LoVo (cell line): ENCODE measurements at regions not wholly inside any gene's neighbourhood (a gene's known extent, or its start where the extent isn't known, plus 50 kb on each side); places are given as distances from the start of the nearest gene placed in this dataset.
"Not testable (repeated sequence)": the region's sequence is repeated elsewhere in the genome, so short reads cannot be mapped to it uniquely, and the experiment has no call there.

Experiments
- DNase-seq: peaks from one replicate; pipeline ENCODE4 v3.0.0-alpha.2; 2016; ENCODE audit warnings: low spot score

DNA sequence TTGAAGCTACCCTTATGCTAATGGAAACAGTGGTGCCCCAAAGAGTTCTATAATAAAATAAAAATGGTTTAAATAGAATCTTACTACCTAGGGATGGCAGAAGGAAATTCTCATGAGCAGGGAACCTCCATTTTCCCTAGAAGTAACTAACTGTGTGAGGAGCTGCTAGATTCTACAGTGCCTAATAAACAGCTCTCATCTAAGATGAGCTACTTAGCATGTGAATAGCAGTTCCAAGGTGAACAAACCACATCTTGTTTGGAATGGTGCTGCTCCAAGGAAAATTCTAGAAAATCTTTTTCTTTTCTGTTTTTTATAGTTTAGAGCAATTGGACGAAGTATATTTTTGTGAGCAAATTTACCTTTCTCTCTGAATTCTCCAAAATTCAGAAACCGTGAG lies 1015.3 kb upstream of the NOVA1 start:
- DNase-seq: no peak

DNA sequence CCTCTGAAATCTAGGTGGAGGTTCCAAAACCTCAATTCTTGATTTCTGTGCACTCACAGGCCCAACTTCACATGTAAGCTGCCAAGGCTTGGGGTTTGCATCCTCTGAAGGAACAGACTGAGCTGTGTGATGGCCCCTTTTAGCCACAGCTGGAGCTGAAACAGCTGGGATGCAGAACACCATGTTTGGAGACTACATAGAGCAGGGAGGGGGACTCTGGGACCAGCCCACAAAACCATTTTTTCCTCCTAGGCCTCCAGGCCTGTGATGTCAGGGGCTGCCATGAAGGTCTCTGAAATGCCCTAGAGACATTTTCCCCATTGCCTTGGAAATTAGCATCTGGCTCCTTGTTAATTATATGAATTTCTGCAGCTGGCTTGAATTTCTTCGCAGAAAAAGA lies 1025.9 kb upstream of the NOVA1 start:
- no peak for DNase-seq

DNA sequence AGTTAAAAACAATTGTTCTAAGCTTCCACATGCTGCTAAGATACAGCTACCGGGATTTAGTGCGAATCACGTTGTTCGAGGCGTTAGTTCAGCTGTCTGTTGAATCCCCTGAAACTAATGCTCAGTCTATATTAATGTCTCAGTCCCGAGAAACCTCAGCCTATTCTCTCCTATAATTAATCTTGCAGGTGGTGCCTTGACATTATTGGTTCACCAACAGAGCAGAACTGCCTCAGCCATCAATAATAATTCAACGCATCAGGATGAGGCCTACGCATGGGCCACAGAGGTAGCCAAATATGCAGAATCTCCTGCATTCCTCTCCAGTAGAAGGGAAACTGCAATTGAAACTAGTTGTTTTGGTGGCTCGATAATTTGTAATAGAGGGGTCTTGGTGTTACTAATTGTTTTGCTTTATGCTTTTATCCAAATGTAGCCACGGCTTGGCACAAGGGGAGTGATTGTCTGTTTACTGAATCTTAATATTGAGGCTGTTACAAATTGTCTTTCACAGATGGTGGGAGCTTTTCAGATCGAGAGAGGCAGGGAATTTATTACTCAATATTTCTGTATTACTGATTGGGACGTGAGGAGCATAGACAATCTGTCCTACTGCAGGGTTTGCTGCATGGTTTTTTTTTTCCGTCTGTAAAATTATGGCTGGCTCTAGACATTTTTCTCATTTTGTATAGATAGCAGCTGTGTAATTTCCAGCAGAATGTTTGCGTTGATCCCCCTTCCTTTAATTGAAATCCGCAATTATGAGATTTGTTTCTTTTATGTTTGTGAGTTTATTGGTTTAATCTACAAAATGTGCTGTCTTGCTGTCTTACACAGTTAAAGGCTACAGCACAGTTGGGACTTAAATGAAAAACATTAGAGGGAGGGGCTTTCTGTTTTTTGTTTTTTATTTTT lies 1036.5 kb upstream of the NOVA1 start:
- DNase-seq: no peak

- not testable (repeated sequence) for DNase-seq
Observed at GRCh38 chr14:27640688-27641087, 1042.9 kb upstream of the NOVA1 start.

- DNase-seq: no peak
Observed at GRCh38 chr14:27642251-27642866, 1044.5 kb upstream of the NOVA1 start.

DNA sequence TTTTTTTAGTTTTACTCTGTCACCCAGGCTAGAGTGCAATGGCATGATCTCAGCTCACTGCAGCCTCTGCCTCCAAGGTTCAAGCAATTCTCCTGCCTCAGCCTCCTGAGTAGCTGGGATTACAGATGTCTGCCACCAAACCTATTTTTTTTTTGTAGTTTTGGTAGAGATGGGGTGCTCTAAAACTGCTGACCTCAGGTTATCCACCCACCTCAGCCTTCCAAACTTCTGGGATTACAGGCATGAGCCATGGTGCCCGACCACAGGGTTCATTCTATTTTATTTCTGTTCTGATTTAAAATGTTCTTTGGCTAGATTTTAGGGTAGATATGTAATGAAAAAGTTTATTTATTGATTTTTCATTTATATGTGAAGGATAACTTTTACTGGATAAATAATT lies 1062.8 kb upstream of the NOVA1 start:
- DNase-seq: no peak

- DNase-seq: no peak
Observed at GRCh38 chr14:27668531-27668930, 1070.7 kb upstream of the NOVA1 start.

DNA sequence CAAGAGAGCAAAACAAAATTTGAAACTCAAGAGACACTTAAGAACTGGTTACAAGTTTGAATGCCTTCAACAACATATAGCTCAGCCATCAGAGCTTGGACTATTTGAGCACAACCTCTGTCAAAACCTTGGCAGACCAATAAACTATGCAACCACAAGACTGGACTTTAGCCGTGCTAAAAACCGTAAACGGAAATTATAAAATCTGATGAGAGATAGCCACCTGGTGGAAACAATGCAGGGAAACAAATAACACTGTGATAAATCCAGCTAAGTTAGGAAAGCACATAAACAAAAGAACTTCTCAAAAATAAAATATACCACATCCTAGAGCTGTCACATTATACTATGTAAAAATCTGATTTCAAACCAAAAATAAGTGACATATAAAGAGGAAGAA lies 1074.2 kb upstream of the NOVA1 start:
- no peak for DNase-seq

DNA sequence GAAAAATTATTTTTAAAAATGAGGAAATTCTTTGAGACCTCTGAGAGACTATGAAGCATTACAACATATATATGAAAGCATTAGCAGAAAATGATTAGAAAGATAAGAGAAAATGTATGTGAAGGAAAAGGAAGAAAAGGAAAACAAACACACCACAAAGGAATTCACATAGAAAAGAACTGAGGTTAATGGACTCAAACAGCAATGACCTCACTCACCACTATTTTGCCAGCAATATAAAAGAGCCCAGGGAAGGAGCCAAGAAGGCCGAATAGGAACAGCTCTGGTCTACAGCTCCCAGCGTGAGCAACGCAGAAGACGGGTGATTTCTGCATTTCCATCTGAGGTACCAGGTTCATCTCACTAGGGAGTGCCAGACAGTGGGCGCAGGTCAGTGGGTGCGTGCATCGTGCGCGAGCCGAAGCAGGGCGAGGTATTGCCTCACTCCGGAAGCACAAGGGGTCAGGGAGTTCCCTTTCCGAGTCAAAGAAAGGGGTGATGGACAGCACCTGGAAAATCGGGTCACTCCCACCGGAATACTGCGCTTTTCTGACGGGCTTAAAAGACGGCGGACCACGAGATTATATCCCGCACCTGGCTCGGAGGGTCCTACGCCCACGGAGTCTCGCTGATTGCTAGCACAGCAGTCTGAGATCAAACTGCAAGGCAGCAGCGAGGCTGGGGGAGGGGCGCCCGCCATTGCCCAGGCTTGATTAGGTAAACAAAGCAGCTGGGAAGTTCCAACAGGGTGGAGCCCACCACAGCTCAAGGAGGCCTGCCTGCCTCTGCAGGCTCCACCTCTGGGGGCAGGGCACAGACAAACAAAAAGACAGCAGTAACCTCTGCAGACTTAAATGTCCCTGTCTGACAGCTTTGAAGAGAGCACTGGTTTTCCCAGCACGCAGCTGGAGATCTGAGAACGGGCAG lies 1075.2 kb upstream of the NOVA1 start:
- not testable (repeated sequence) for DNase-seq

DNA sequence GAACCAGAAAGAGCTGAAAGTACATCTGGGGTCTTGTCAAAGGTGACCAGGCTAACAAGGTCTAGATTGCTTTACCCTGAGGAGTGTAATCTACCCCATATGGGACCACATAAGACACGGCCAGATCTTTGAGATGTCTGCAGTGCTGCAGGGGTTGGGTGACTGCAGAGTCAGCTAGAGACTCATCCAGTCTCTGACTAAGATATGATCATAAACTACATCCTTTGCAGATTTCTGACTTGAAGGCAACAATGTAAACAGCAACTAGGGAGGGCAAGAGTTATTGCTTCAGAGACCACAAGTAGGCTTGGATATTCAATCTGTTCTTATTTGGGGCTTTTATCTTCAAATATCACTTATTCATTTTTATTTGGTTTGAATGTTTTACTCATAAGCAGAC lies 1080.5 kb upstream of the FOXG1 start:
- DNase-seq: no peak

DNA sequence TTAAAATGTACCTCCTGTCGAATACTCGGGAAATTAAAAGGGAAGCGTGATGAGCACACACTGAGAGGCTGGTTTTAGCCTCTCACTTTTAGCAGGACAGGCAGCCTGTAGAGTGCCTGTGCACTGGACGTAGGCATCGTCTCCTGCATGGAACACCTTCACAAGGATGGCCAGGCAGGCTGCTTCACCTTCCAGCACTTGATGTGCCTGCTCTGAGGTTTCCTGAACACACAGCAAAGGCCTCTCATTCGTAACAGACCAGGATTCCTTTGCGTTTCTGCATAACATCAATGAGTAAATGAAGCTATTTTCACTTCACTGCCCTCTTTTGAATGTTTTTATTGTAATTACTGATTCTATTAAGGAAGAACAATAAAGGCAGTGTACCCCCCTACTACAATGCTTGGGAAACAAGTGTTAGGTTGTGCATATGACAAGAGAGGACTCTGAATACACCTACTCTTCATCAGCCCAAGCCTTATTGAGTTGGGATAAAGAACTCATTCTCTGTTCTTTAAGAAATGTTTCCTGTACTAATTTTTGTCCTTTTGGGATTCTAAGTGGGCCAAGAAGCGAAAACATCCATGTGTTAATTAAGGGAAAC lies 1077.6 kb upstream of the FOXG1 start:
- DNase-seq: no peak

DNA sequence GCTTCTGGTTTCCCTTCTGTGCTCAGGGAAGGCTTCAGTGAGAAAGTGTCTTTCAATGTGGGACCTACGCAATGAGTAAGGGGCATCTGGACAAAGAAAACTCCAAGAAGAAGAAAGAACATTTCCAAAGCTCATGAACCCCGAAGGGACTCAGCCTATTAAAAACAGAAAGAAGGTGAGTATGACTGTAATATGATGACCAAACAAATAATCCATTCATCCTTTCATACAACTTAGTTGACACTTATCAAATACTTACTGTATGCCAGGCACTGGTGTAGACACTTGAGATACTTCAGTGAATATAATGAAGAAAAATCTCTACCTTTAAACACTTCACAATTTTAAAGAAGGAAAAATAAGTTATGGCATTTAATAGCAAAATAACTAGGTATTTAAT lies 1054.2 kb upstream of the FOXG1 start:
- no peak for DNase-seq

DNA sequence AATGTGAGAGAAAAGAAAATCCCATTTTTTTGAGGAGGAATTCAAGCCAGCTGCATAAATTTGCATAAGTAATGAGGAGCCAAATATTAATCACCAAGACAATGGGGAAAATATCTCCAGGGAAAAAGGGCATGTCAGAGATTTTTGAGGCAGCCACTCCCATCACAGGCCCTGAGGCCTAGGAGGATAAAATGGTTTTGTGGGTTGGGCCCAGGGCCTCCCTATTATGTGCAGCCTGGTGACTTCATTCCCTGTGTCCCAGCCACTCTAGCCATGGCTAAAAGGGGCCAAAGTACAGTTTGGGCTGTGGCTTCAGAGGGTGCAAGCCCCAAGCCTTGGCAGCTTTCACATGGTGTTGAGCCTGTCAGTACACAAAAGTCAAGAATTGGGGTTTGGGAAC lies 1051.0 kb upstream of the FOXG1 start:
- no peak for DNase-seq

DNA sequence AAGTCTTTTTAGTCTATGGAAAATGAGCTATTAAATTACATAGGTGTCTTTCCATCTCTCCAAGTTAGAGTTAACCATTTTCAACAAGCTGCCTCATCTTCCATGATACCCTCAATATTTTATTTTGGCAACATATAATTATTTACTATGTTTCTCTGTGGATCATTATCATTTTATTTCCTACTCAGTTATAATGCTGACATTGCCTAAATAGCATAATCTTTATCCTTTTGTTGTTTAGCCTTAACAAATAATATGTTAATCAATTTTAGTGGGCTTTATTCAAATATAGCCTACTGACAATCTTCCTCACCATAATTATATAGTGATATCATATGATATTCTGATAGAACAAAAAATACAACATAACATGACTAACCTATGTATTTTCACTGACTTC lies 1044.8 kb upstream of the FOXG1 start:
- DNase-seq: no peak

DNA sequence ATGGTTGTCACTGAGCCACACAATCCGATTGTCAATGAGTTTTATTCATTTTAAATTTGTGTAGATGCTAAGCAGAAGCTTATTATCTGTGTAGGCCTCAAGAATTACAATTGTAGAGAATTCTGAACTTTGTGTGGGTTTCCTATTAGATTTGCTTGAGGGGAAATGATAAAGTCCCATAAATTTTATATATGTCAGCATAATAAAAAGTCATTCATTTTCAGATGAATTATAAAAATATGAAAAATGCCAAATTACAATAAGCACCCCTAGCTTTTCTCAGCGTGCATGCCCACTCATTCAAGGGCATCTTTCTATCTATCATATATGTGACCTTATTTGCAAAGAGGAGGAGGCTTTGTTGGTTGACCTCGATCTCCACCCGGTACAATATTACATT lies 1041.1 kb upstream of the FOXG1 start:
- DNase-seq: no peak

DNA sequence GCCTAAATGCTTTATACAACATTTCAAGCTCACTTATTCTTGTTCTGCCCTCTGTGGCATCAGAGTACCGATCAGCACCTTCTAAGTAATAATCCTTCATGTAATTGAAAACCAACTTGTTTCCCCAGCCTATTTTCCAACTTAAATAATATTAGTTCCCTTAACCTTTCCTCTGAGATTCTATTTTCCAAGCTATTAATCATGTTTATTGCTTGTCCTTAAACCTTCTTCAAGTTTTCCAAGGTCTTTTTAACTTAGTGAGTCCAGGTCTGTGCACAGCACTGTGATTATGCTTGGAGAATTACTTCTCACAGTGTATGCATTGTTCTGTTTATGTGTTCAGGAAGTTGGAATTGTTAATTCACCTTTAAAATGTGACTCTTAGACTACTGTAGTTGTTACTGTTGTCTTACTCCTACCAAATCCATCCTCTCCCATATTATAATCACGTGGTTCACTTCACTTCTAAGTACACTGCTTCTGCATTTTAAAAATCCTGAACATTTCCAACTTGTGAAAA lies 1039.3 kb upstream of the FOXG1 start:
- no peak for DNase-seq

DNA sequence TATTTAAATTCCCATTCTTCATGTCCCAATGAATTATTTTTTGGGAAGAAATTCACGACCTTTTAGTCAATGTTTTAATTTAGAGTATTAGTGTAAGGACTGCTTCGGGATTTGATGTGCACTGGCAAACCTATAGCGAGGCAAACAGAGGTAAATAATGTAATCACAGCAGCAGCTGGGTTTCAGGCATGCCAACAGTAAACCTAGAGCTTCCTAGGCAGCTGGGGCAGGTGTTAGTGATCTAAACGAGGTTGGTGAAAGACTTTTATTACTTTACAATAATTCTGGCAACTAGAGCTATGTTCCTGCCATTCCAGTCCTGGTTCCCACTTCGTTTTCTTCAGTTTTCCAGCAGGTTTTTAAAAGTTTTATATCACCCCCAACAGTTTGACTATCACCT lies 1036.4 kb upstream of the FOXG1 start:
- DNase-seq: no peak

DNA sequence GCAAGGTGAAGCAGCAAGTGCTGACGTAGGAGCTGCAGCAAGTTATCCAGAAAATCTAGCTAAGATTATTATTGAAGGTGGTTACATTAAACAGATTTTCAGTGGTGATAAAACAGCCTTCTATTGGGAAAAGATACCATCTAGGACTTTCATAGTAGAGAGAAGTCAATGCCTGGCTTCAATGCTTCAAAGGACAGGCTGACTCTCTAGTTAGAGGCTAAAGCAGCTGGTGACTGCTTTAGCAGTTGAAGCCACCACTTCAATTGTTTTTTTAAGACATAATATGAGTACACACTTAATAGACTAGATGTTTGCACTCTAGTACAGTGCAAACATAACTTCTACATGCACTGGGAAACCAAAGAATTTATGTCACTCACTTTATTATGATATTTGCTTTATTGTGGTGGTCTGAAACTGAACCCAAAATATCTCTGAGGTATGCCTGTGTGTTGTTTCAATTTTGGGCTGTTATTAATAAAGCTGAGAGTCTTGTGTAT lies 1026.9 kb upstream of the FOXG1 start:
- DNase-seq: no peak

GRCh38 chr14:27750114-27750513 lies 1016.5 kb upstream of the FOXG1 start:
- DNase-seq: no peak

- DNase-seq: not testable (repeated sequence)
Observed at GRCh38 chr14:27757642-27758041, 1008.9 kb upstream of the FOXG1 start.

GRCh38 chr14:27760367-27760766 lies 1006.2 kb upstream of the FOXG1 start:
- DNase-seq: not testable (repeated sequence)
